Adrenal gland (tissue), 5 donors: ENCODE measurements at regions not wholly inside any gene's neighbourhood (a gene's known extent, or its start where the extent isn't known, plus 50 kb on each side); places are given as distances from the start of the nearest gene placed in this dataset.

ENCODE experiments used
- POLR2A ChIP-seq, 2 donors: fragments of 450-650 bp; IDR thresholded peaks; one replicate each; pipeline ENCODE4 v1.6.1; 2017; ENCODE audit warnings: antibody characterized with exemption in 2 of 2, mild to moderate bottlenecking in 2 of 2, moderate library complexity in 1 of 2
- TF ChIP-seq, protein P1 (sequence below), 6 experiments: fragments of 450-650 bp in 4 of 6; fragments of 200-600 bp in 2 of 6; sonication (generic) in 1 of 6; IDR thresholded peaks; 1 replicate in 5 of 6; 2 replicates in 1 of 6; pipeline versions ENCODE4 v1.5.1 to v1.8.0; 2016 to 2021; ENCODE audit warnings: antibody characterized with exemption in 6 of 6, mild to moderate bottlenecking in 2 of 6, moderate library complexity in 1 of 6
- donor health status: DM: no; HTN: no; CAD: no.

DNA sequence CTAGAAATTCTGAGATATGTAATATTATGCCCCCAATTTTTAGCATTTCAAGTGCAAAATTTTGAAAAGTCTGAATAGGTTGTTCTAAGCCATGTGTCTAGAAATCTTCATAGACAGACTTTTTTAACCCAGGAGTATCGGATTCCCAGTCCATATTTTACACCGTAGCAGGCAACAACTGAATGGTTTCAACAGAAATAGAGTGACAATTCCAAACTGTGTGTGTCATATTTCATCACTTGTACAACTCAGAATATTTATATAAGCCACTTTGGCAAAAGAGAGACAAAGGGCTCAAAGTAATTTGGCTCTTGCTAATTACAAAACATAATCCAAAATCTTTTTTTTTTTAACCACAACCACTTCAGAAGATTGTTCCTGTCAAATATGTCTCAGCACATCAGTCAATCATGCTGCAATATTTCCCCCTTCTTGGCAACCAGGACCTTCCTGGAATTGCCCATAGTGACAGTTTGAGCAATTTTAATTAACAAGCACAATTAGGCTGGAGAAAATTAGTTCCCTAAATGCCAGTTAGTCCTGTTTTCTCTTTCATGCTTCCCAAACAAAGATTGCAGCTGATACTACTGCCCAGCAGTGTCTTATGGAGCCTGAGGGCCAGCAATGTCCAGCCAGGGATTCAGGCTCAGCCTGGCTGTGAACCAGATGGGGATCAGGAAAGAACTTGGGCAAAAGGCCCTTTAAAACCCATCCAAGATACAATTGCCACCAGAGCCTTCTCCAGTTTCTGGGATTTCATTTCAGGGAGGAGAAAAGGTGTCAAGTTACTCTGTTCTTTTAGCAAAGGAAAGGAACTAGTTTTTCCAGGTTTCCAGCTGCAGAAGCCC, 533.3 kb upstream of the GHITM start:
- no peak for TF ChIP-seq POLR2A (IDR thresholded peaks at IDR 0.05)
- TF ChIP-seq, protein P1, sequence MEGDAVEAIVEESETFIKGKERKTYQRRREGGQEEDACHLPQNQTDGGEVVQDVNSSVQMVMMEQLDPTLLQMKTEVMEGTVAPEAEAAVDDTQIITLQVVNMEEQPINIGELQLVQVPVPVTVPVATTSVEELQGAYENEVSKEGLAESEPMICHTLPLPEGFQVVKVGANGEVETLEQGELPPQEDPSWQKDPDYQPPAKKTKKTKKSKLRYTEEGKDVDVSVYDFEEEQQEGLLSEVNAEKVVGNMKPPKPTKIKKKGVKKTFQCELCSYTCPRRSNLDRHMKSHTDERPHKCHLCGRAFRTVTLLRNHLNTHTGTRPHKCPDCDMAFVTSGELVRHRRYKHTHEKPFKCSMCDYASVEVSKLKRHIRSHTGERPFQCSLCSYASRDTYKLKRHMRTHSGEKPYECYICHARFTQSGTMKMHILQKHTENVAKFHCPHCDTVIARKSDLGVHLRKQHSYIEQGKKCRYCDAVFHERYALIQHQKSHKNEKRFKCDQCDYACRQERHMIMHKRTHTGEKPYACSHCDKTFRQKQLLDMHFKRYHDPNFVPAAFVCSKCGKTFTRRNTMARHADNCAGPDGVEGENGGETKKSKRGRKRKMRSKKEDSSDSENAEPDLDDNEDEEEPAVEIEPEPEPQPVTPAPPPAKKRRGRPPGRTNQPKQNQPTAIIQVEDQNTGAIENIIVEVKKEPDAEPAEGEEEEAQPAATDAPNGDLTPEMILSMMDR (IDR thresholded peaks at IDR 0.05), result no peak
